CD4-positive, alpha-beta T cell (primary cell): ENCODE measurements at regions not wholly inside any gene's neighbourhood (a gene's known extent, or its start where the extent isn't known, plus 50 kb on each side); places are given as distances from the start of the nearest gene placed in this dataset.

Experiments
- ATAC-seq: fragments of 200-7000 bp; cut with Tn5 transposase; one replicate; pipeline ENCODE4 v1.10.0; 2022; ENCODE audit warnings: mild to moderate bottlenecking; ENCODE audit not compliant: poor library complexity
- CTCF ChIA-PET: fragments of 350-600 bp; sonication (Branson Sonifier 250); formaldehyde crosslinking; loops from one replicate; lab custom pipeline; 2021; ENCODE audit warnings: antibody characterized with exemption, inconsistent platforms; lab: Charles Lee
- POLR2A ChIA-PET: fragments of 350-600 bp; sonication (Branson Sonifier 250); formaldehyde crosslinking; loops from one replicate; lab custom pipeline; 2021; ENCODE audit warnings: antibody characterized with exemption, inconsistent platforms; lab: Charles Lee
- DNase-seq, 14 experiments: peaks; one replicate each; pipeline ENCODE4 v3.0.0-alpha.2; 2013 to 2020; ENCODE audit warnings: mixed read lengths in 2 of 14
- H3K27ac ChIP-seq, 2 donors: one replicate each; pipeline versions ENCODE4 v1.5.1 to v1.7.0; 2013; ENCODE audit warnings: low read length in 2 of 2, low read depth in 1 of 2, mild to moderate bottlenecking in 1 of 2
- H3K27me3 ChIP-seq, 2 experiments: 1 replicate in 1 of 2; 2 replicates in 1 of 2; pipeline versions ENCODE4 v1.6.1 to v1.7.0; 2013; ENCODE audit warnings: low read length in 2 of 2, control low read depth in 1 of 2, mild to moderate bottlenecking in 1 of 2, moderate library complexity in 1 of 2; ENCODE audit not compliant: insufficient read depth in 2 of 2, control insufficient read depth in 1 of 2
- H3K36me3 ChIP-seq: one replicate; pipeline ENCODE4 v1.6.1; 2013; ENCODE audit warnings: low read length, control low read depth; ENCODE audit not compliant: insufficient read depth
- H3K4me1 ChIP-seq: one replicate; pipeline ENCODE4 v1.6.1; 2013; ENCODE audit warnings: low read length, control low read depth; ENCODE audit not compliant: insufficient read depth
- H3K4me3 ChIP-seq: one replicate; pipeline ENCODE4 v1.5.1; 2013; ENCODE audit warnings: mild to moderate bottlenecking, low read length, moderate library complexity
- H3K9me3 ChIP-seq, 2 experiments: 1 replicate in 1 of 2; 2 replicates in 1 of 2; pipeline versions ENCODE4 v1.6.1 to v1.7.0; 2013; ENCODE audit warnings: low read length in 2 of 2, mild to moderate bottlenecking in 2 of 2, control low read depth in 1 of 2, moderate library complexity in 1 of 2; ENCODE audit not compliant: control insufficient read depth in 1 of 2, insufficient read depth in 1 of 2
- H3K27ac Mint-ChIP-seq: one replicate; pipeline ENCODE4 v1.8.0; 2020; ENCODE audit warnings: mixed read lengths
- H3K27me3 Mint-ChIP-seq: one replicate; pipeline ENCODE4 v1.8.0; 2021; ENCODE audit warnings: mixed read lengths
- H3K36me3 Mint-ChIP-seq: one replicate; pipeline ENCODE4 v1.8.0; 2021; ENCODE audit warnings: low read depth, mixed read lengths
- H3K4me1 Mint-ChIP-seq: one replicate; pipeline ENCODE4 v1.8.0; 2021; ENCODE audit warnings: low read depth, mixed read lengths
- H3K4me3 Mint-ChIP-seq: one replicate; pipeline ENCODE4 v1.8.0; 2020; ENCODE audit warnings: mild to moderate bottlenecking, mixed read lengths
- H3K9me3 Mint-ChIP-seq: one replicate; pipeline ENCODE4 v1.8.0; 2020; ENCODE audit warnings: mixed read lengths
- CTCF ChIP-seq: fragments of 200-600 bp; IDR thresholded peaks from one replicate; pipeline ENCODE4 v1.8.0; 2022; ENCODE audit warnings: antibody characterized with exemption, mild to moderate bottlenecking
- intact Hi-C, 2 experiments: fragments of 100-400 bp; cut with DNase I in 1 of 2; cut with micrococcal nuclease in 1 of 2; formaldehyde crosslinking; loops; one replicate each; pipeline versions ENCODE4 v1.15.1 to v1.9.0; 2023 to 2025; cut with DNase I, micrococcal nuclease

GRCh38 chr2:193377789-193378188, 1183.1 kb upstream of the TMEFF2 start:
- H3K4me3 Mint-ChIP-seq, result no peak overlapping the region
- no peaks in the 10 kb centered on the region for H3K4me1 Mint-ChIP-seq
- H3K4me3 ChIP-seq, result no peak overlapping the region
- H3K27ac ChIP-seq, result no peak overlapping the region
- no peaks in the 10 kb centered on the region for H3K4me1 ChIP-seq
- H3K36me3 Mint-ChIP-seq, result no peaks in the 10 kb centered on the region
- no peaks in the 10 kb centered on the region for H3K27me3 ChIP-seq
- H3K9me3 Mint-ChIP-seq, result no peaks in the 10 kb centered on the region
- no peaks in the 10 kb centered on the region for H3K27me3 Mint-ChIP-seq
- H3K36me3 ChIP-seq, result no peaks in the 10 kb centered on the region
- no peaks in the 10 kb centered on the region for H3K9me3 ChIP-seq
- no peak overlapping the region for H3K27ac Mint-ChIP-seq
- DNase-seq, result no peak
- ChIA-PET POLR2A (no interaction called here), CTCF (no interaction called here)
- intact Hi-C loops, result no loop called here
- no peak for TF ChIP-seq CTCF
- no peak for ATAC-seq

- intact Hi-C loops, result no loop called here
- ChIA-PET POLR2A (no interaction called here), CTCF (no interaction called here)
- no peaks in the 10 kb centered on the region for H3K27me3 ChIP-seq
- H3K27ac ChIP-seq, result no peak overlapping the region
- Mint-ChIP-seq H3K36me3 (no peaks in the 10 kb centered on the region), H3K4me1 (no peaks in the 10 kb centered on the region), H3K9me3 (no peaks in the 10 kb centered on the region), H3K4me3 (no peak overlapping the region), H3K27ac (no peak overlapping the region), H3K27me3 (no peaks in the 10 kb centered on the region)
- no peaks in the 10 kb centered on the region for H3K4me1 ChIP-seq
- no peak for TF ChIP-seq CTCF
- ATAC-seq (no peak), DNase-seq (no peak)
- no peaks in the 10 kb centered on the region for H3K36me3 ChIP-seq
- no peaks in the 10 kb centered on the region for H3K9me3 ChIP-seq
- no peak overlapping the region for H3K4me3 ChIP-seq
These were observed 1178.4 kb upstream of the TMEFF2 start for GRCh38 chr2:193373120-193373519.

GRCh38 chr2:193371200-193371599, 1176.5 kb upstream of the TMEFF2 start:
- Mint-ChIP-seq H3K27me3 (no peaks in the 10 kb centered on the region), H3K27ac (no peak overlapping the region), H3K4me3 (no peak overlapping the region), H3K4me1 (no peaks in the 10 kb centered on the region), H3K36me3 (no peaks in the 10 kb centered on the region), H3K9me3 (no peaks in the 10 kb centered on the region)
- Histone ChIP-seq H3K4me3 (no peak overlapping the region), H3K27me3 (no peaks in the 10 kb centered on the region), H3K4me1 (no peaks in the 10 kb centered on the region), H3K9me3 (no peaks in the 10 kb centered on the region), H3K27ac (no peak overlapping the region), H3K36me3 (no peaks in the 10 kb centered on the region)
- intact Hi-C loops, result no loop called here
- ATAC-seq (no peak), DNase-seq (no peak)
- CTCF ChIA-PET, result no interaction called here
- no peak for TF ChIP-seq CTCF
- POLR2A ChIA-PET, result no interaction called here
